CD4-positive, alpha-beta T cell treated with Interleukin-15 for 4 hours (primary cell): ENCODE measurements at regions not wholly inside any gene's neighbourhood (a gene's known extent, or its start where the extent isn't known, plus 50 kb on each side); places are given as distances from the start of the nearest gene placed in this dataset.
"Not testable (repeated sequence)": the region's sequence is repeated elsewhere in the genome, so short reads cannot be mapped to it uniquely, and the experiment has no call there.

Experiments
- DNase-seq: peaks from one replicate; pipeline ENCODE4 v3.0.0-alpha.2; 2020; ENCODE audit warnings: low spot score

GRCh38 chr5:164204338-164204946 lies 699.0 kb downstream of the MAT2B start:
- DNase-seq: no peak

- no peak for DNase-seq
Measured at GRCh38 chr5:164206196-164206595, 700.8 kb downstream of the MAT2B start.

- no peak for DNase-seq
Measured at GRCh38 chr5:164207646-164208045, 702.2 kb downstream of the MAT2B start.

- DNase-seq: no peak
Measured at GRCh38 chr5:164210491-164210890, 705.1 kb downstream of the MAT2B start.

GRCh38 chr5:164214698-164215097 lies 709.3 kb downstream of the MAT2B start:
- no peak for DNase-seq

GRCh38 chr5:164217464-164217863 lies 712.0 kb downstream of the MAT2B start:
- no peak for DNase-seq

GRCh38 chr5:164220522-164220921 lies 715.1 kb downstream of the MAT2B start:
- no peak for DNase-seq

GRCh38 chr5:164224236-164224635 lies 718.8 kb downstream of the MAT2B start:
- DNase-seq: no peak

GRCh38 chr5:164224772-164225171 lies 719.4 kb downstream of the MAT2B start:
- DNase-seq: no peak

- DNase-seq: no peak
Measured at GRCh38 chr5:164230341-164230740, 724.9 kb downstream of the MAT2B start.

GRCh38 chr5:164233791-164234190 lies 728.4 kb downstream of the MAT2B start:
- no peak for DNase-seq

- no peak for DNase-seq
Measured at GRCh38 chr5:164234321-164234720, 728.9 kb downstream of the MAT2B start.

GRCh38 chr5:164235300-164235891 lies 730.0 kb downstream of the MAT2B start:
- DNase-seq: no peak

- DNase-seq: no peak
Measured at GRCh38 chr5:164237486-164237885, 732.1 kb downstream of the MAT2B start.

GRCh38 chr5:164251781-164252180 lies 746.4 kb downstream of the MAT2B start:
- not testable (repeated sequence) for DNase-seq

- DNase-seq: no peak
Measured at GRCh38 chr5:164253764-164254163, 748.3 kb downstream of the MAT2B start.

- DNase-seq: no peak
Measured at GRCh38 chr5:164255598-164256213, 750.3 kb downstream of the MAT2B start.

GRCh38 chr5:164256351-164256750 lies 750.9 kb downstream of the MAT2B start:
- DNase-seq: no peak

- DNase-seq: no peak
Measured at GRCh38 chr5:164256954-164257353, 751.5 kb downstream of the MAT2B start.

- no peak for DNase-seq
Measured at GRCh38 chr5:164265566-164265965, 760.1 kb downstream of the MAT2B start.

- DNase-seq: no peak
Measured at GRCh38 chr5:164266571-164266970, 761.2 kb downstream of the MAT2B start.

- no peak for DNase-seq
Measured at GRCh38 chr5:164277720-164278119, 772.3 kb downstream of the MAT2B start.

GRCh38 chr5:164289526-164289925 lies 784.1 kb downstream of the MAT2B start:
- no peak for DNase-seq

GRCh38 chr5:164296603-164297080 lies 791.2 kb downstream of the MAT2B start:
- DNase-seq: no peak
